ENCODE measurements at regions not wholly inside any gene's neighbourhood (a gene's known extent, or its start where the extent isn't known, plus 50 kb on each side); places are given as distances from the start of the nearest gene placed in this dataset.

DNA sequence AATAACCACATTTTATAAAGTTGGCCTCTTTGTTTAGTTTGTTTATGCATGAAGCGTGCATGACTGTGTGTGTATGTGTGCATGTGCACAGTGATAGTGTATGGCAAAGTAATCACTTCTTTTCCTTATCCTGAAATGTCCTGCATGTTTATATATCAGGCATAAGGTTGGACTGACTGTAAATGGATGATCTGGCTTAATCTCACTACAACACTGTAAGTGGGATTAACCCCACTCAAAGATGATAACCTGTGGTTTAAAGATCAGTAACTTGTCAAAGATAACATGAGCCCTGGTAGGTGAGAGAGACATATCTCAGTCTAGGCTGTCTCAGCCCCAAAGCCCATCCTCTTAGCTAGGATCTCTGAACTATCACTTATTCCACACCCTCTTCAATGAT is 376.6 kb upstream of the TSHZ2 start:
- no peak overlapping the region for H2AFZ ChIP-seq (ENCODE audit: low read length)
- H3K4me2 ChIP-seq (ENCODE audit: extremely low read depth, insufficient read depth, low read length), result no peak overlapping the region
- no peak overlapping the region for H3K4me3 ChIP-seq (replicated peaks in 1 of 4; ENCODE audit: control extremely low read depth in 1 of 4, insufficient read depth in 1 of 4, low read depth in 3 of 4, low read length in 4 of 4)
- TF ChIP-seq EZH2 (IDR thresholded peaks at IDR 0.05; ENCODE audit: low read length, missing control alignments), result no peak
- TF ChIP-seq, protein P1, sequence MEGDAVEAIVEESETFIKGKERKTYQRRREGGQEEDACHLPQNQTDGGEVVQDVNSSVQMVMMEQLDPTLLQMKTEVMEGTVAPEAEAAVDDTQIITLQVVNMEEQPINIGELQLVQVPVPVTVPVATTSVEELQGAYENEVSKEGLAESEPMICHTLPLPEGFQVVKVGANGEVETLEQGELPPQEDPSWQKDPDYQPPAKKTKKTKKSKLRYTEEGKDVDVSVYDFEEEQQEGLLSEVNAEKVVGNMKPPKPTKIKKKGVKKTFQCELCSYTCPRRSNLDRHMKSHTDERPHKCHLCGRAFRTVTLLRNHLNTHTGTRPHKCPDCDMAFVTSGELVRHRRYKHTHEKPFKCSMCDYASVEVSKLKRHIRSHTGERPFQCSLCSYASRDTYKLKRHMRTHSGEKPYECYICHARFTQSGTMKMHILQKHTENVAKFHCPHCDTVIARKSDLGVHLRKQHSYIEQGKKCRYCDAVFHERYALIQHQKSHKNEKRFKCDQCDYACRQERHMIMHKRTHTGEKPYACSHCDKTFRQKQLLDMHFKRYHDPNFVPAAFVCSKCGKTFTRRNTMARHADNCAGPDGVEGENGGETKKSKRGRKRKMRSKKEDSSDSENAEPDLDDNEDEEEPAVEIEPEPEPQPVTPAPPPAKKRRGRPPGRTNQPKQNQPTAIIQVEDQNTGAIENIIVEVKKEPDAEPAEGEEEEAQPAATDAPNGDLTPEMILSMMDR (conservative IDR thresholded peaks at IDR 0.05 in 1 of 2, IDR thresholded peaks at IDR 0.05 in 1 of 2; ENCODE audit: low read depth in 1 of 2, low read length in 2 of 2), result no peak
- H3K9me3 ChIP-seq (ENCODE audit: control insufficient read depth, insufficient read depth, low read depth, low read length), result no peaks in the 10 kb centered on the region
- no peaks in the 10 kb centered on the region for H3K4me1 ChIP-seq (ENCODE audit: control insufficient read depth, extremely low read depth, insufficient read depth, low read length)
- H3K9ac ChIP-seq (ENCODE audit: insufficient read depth, low read length), result no peak overlapping the region
- no peaks in the 10 kb centered on the region for H3K27me3 ChIP-seq (ENCODE audit: control insufficient read depth, insufficient read depth, low read length)
- H3K79me2 ChIP-seq (ENCODE audit: control insufficient read depth, insufficient read depth, low read length), result no peaks in the 10 kb centered on the region
- H3K27ac ChIP-seq (ENCODE audit: insufficient read depth, low read length), result no peak overlapping the region
- H3K36me3 ChIP-seq (ENCODE audit: control insufficient read depth, insufficient read depth, low read length), result no peaks in the 10 kb centered on the region
- no peak for DNase-seq (ENCODE audit: low read depth in 2 of 2)
- H4K20me1 ChIP-seq (ENCODE audit: control insufficient read depth, extremely low read depth, insufficient read depth, low read length), result no peaks in the 10 kb centered on the region

DNA sequence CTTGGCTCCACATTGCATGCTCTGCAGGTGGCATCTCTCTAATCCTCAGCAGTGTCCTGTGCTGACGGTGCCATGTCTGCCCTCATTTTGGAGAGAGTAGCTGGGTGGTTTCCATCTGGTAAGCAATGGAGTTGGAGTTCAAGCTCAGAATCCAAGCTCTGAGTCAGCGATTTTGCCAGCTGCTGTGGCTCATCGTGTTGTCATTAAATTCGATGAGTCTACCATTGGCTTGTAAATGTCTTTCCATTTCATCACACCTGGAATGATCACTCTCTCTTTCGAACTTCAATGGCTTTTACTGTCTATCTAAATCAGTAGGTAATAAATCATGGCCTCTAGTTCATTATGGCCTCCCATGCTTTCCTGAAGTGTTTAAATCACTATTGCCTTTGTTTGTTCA is 378.5 kb upstream of the TSHZ2 start:
- H3K27ac ChIP-seq (ENCODE audit: insufficient read depth, low read length), result no peak overlapping the region
- no peak overlapping the region for H3K4me3 ChIP-seq (replicated peaks in 1 of 4; ENCODE audit: control extremely low read depth in 1 of 4, insufficient read depth in 1 of 4, low read depth in 3 of 4, low read length in 4 of 4)
- no peaks in the 10 kb centered on the region for H3K27me3 ChIP-seq (ENCODE audit: control insufficient read depth, insufficient read depth, low read length)
- H3K4me1 ChIP-seq (ENCODE audit: control insufficient read depth, extremely low read depth, insufficient read depth, low read length), result no peaks in the 10 kb centered on the region
- H3K9me3 ChIP-seq (ENCODE audit: control insufficient read depth, insufficient read depth, low read depth, low read length), result no peaks in the 10 kb centered on the region
- H3K36me3 ChIP-seq (ENCODE audit: control insufficient read depth, insufficient read depth, low read length), result no peaks in the 10 kb centered on the region
- no peak overlapping the region for H2AFZ ChIP-seq (ENCODE audit: low read length)
- DNase-seq (ENCODE audit: low read depth in 2 of 2), result no peak
- no peak overlapping the region for H3K9ac ChIP-seq (ENCODE audit: insufficient read depth, low read length)
- TF ChIP-seq EZH2 (IDR thresholded peaks at IDR 0.05; ENCODE audit: low read length, missing control alignments), result no peak
- TF ChIP-seq, protein P1 (conservative IDR thresholded peaks at IDR 0.05 in 1 of 2, IDR thresholded peaks at IDR 0.05 in 1 of 2; ENCODE audit: low read depth in 1 of 2, low read length in 2 of 2), result no peak
- H3K79me2 ChIP-seq (ENCODE audit: control insufficient read depth, insufficient read depth, low read length), result no peaks in the 10 kb centered on the region
- H3K4me2 ChIP-seq (ENCODE audit: extremely low read depth, insufficient read depth, low read length), result no peak overlapping the region
- no peaks in the 10 kb centered on the region for H4K20me1 ChIP-seq (ENCODE audit: control insufficient read depth, extremely low read depth, insufficient read depth, low read length)

DNA sequence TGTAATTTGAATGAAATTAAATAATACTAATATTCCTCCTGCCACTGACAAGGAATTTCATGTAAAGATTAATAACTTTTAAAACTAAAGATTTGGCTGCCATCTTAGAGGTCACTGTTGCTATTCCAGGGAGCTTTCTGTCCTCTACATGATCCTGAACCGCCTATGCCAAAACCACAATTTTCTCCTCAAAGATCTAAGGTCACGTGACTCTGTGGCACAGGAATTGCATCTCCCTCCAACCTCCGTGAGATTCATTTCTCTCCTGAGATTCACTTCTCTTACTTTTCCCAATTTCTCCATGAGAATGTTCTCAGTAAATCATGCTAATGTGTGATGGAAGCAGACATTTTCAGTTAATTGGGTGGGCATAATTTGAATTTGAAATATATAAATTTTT is 379.6 kb upstream of the TSHZ2 start:
- no peak for TF ChIP-seq EZH2 (IDR thresholded peaks at IDR 0.05; ENCODE audit: low read length, missing control alignments)
- TF ChIP-seq, protein P1 (conservative IDR thresholded peaks at IDR 0.05 in 1 of 2, IDR thresholded peaks at IDR 0.05 in 1 of 2; ENCODE audit: low read depth in 1 of 2, low read length in 2 of 2), result no peak
- H3K27me3 ChIP-seq (ENCODE audit: control insufficient read depth, insufficient read depth, low read length), result no peaks in the 10 kb centered on the region
- H3K4me2 ChIP-seq (ENCODE audit: extremely low read depth, insufficient read depth, low read length), result no peak overlapping the region
- no peak overlapping the region for H3K4me3 ChIP-seq (replicated peaks in 1 of 4; ENCODE audit: control extremely low read depth in 1 of 4, insufficient read depth in 1 of 4, low read depth in 3 of 4, low read length in 4 of 4)
- no peaks in the 10 kb centered on the region for H3K9me3 ChIP-seq (ENCODE audit: control insufficient read depth, insufficient read depth, low read depth, low read length)
- H3K4me1 ChIP-seq (ENCODE audit: control insufficient read depth, extremely low read depth, insufficient read depth, low read length), result no peaks in the 10 kb centered on the region
- H2AFZ ChIP-seq (ENCODE audit: low read length), result no peak overlapping the region
- H3K36me3 ChIP-seq (ENCODE audit: control insufficient read depth, insufficient read depth, low read length), result no peaks in the 10 kb centered on the region
- no peak overlapping the region for H3K27ac ChIP-seq (ENCODE audit: insufficient read depth, low read length)
- H3K79me2 ChIP-seq (ENCODE audit: control insufficient read depth, insufficient read depth, low read length), result no peaks in the 10 kb centered on the region
- H4K20me1 ChIP-seq (ENCODE audit: control insufficient read depth, extremely low read depth, insufficient read depth, low read length), result no peaks in the 10 kb centered on the region
- no peak for DNase-seq (ENCODE audit: low read depth in 2 of 2)
- no peak overlapping the region for H3K9ac ChIP-seq (ENCODE audit: insufficient read depth, low read length)
